H1 (cell line): ENCODE measurements at regions not wholly inside any gene's neighbourhood (a gene's known extent, or its start where the extent isn't known, plus 50 kb on each side); places are given as distances from the start of the nearest gene placed in this dataset.

ENCODE experiments used
- CTCF ChIA-PET: fragments of 300-600 bp; sonication (Branson Sonifier 250); formaldehyde crosslinking; loops from one replicate; lab custom pipeline; 2021; ENCODE audit not compliant: partially characterized antibody; lab: Charles Lee
- POLR2A ChIA-PET: fragments of 300-600 bp; sonication (Branson Sonifier 250); formaldehyde crosslinking; loops from one replicate; lab custom pipeline; 2021; ENCODE audit warnings: inconsistent platforms; ENCODE audit not compliant: partially characterized antibody; lab: Charles Lee
- DNase-seq, 2 experiments: peaks; one replicate each; pipeline versions ENCODE4 v3.0.0 to v3.0.0-alpha.2; 2010 to 2022; ENCODE audit warnings: low spot score in 2 of 2, low read depth in 1 of 2, mixed read lengths in 1 of 2
- FAIRE-seq: peaks from 2 replicates; lab custom pipeline; 2011; peaks lifted over from hg19 to GRCh38; lab: Jason Lieb, UNC
- H2AFZ ChIP-seq: 2 replicates; pipeline ENCODE4 v1.8.1; 2012; ENCODE audit warnings: low read length, inconsistent platforms
- H2AK5ac ChIP-seq: 2 replicates; pipeline ENCODE4 v1.6.1; 2013; ENCODE audit warnings: low read depth, low read length
- H2BK120ac ChIP-seq: replicated peaks from 2 replicates; pipeline ENCODE3; 2013; ENCODE audit warnings: low read depth, low read length, inconsistent platforms
- H2BK12ac ChIP-seq: 2 replicates; pipeline ENCODE4 v1.6.1; 2013; ENCODE audit warnings: low read depth, low read length
- H2BK15ac ChIP-seq: 2 replicates; pipeline ENCODE4 v1.6.1; 2013; ENCODE audit warnings: low read length
- H2BK20ac ChIP-seq: 2 replicates; pipeline ENCODE4 v1.6.1; 2013; ENCODE audit warnings: low read length
- H2BK5ac ChIP-seq: 2 replicates; pipeline ENCODE4 v1.6.1; 2013; ENCODE audit warnings: low read depth, low read length
- H3K14ac ChIP-seq: 2 replicates; pipeline ENCODE4 v1.6.1; 2013; ENCODE audit warnings: inconsistent platforms; ENCODE audit not compliant: insufficient read length
- H3K18ac ChIP-seq: 2 replicates; pipeline ENCODE4 v1.6.1; 2013; ENCODE audit warnings: low read length; ENCODE audit errors: extremely low read depth
- H3K23ac ChIP-seq: 2 replicates; pipeline ENCODE4 v1.6.1; 2013; ENCODE audit warnings: inconsistent platforms; ENCODE audit not compliant: insufficient read length
- H3K23me2 ChIP-seq: 2 replicates; pipeline ENCODE4 v1.6.1; 2013; ENCODE audit warnings: low read depth, low read length
- H3K27ac ChIP-seq: 2 replicates; pipeline ENCODE4 v1.6.1; 2011; ENCODE audit warnings: low read depth, low read length, inconsistent platforms
- H3K27me3 ChIP-seq, 4 experiments: replicated peaks in 1 of 4; 1 replicate in 1 of 4; 2 replicates in 3 of 4; pipeline versions ENCODE4 v1.6.1 to v1.8.1; 2011 to 2013; ENCODE audit warnings: low read length in 3 of 4, mild to moderate bottlenecking in 3 of 4, inconsistent platforms in 2 of 4, mixed read lengths in 2 of 4, moderate library complexity in 1 of 4; ENCODE audit not compliant: control insufficient read depth in 3 of 4, insufficient read depth in 3 of 4; ENCODE audit errors: extremely low read depth in 1 of 4
- H3K36me3 ChIP-seq, 4 experiments: 2 replicates each; pipeline versions ENCODE4 v1.6.1 to v1.8.1; 2011 to 2013; ENCODE audit warnings: mild to moderate bottlenecking in 4 of 4, low read length in 3 of 4, moderate library complexity in 2 of 4, control low read depth in 1 of 4, inconsistent platforms in 1 of 4; ENCODE audit not compliant: insufficient read depth in 4 of 4, control insufficient read depth in 2 of 4
- H3K4ac ChIP-seq: replicated peaks from 2 replicates; pipeline ENCODE3; 2013; ENCODE audit warnings: low read length, low read depth, mixed read lengths, inconsistent platforms; ENCODE audit not compliant: insufficient read length
- H3K4me1 ChIP-seq, 4 experiments: replicated peaks in 1 of 4; 1 replicate in 1 of 4; 2 replicates in 3 of 4; pipeline versions ENCODE4 v1.6.1 to v1.8.1; 2011 to 2013; ENCODE audit warnings: low read length in 3 of 4, inconsistent platforms in 2 of 4, mixed read lengths in 1 of 4; ENCODE audit not compliant: insufficient read depth in 4 of 4, control insufficient read depth in 3 of 4
- H3K4me2 ChIP-seq, 2 experiments: 2 replicates each; pipeline versions ENCODE4 v1.6.1 to v1.8.1; 2011 to 2013; ENCODE audit warnings: low read depth in 2 of 2, low read length in 2 of 2, control low read depth in 1 of 2, inconsistent platforms in 1 of 2, mild to moderate bottlenecking in 1 of 2; ENCODE audit not compliant: insufficient read depth in 1 of 2
- H3K4me3 ChIP-seq, 4 experiments: fragments of 200-600, 300-600 bp in 1 of 4; sonication (generic), shearing (Covaris generic), sonication (Bioruptor Twin) in 1 of 4; 2 replicates each; pipeline versions ENCODE4 v1.5.1 to v1.8.1; 2011 to 2016; ENCODE audit warnings: low read length in 4 of 4, low read depth in 3 of 4, control low read depth in 2 of 4, inconsistent platforms in 2 of 4, mild to moderate bottlenecking in 2 of 4, mixed read lengths in 1 of 4, moderate library complexity in 1 of 4; ENCODE audit not compliant: insufficient read depth in 2 of 4; ENCODE audit errors: extremely low read depth in 1 of 4
- H3K56ac ChIP-seq: replicated peaks from 2 replicates; pipeline ENCODE3; 2013; ENCODE audit warnings: low read depth, mild to moderate bottlenecking, mixed read lengths, low read length, inconsistent platforms; ENCODE audit not compliant: insufficient read length
- H3K79me1 ChIP-seq: 2 replicates; pipeline ENCODE4 v1.6.1; 2013; ENCODE audit warnings: low read depth, low read length, control low read depth
- H3K79me2 ChIP-seq, 2 experiments: 2 replicates each; pipeline versions ENCODE4 v1.6.1 to v1.8.1; 2012 to 2013; ENCODE audit warnings: low read length in 2 of 2, mild to moderate bottlenecking in 2 of 2, inconsistent platforms in 1 of 2; ENCODE audit not compliant: insufficient read depth in 2 of 2, control insufficient read depth in 1 of 2
- H3K9ac ChIP-seq, 4 experiments: replicated peaks in 1 of 4; 1 replicate in 1 of 4; 2 replicates in 3 of 4; pipeline versions ENCODE4 v1.6.1 to v1.8.1; 2011 to 2013; ENCODE audit warnings: low read depth in 3 of 4, low read length in 3 of 4, control low read depth in 2 of 4, mild to moderate bottlenecking in 2 of 4, moderate library complexity in 2 of 4, inconsistent platforms in 1 of 4; ENCODE audit errors: extremely low read depth in 1 of 4
- H3K9me3 ChIP-seq, 2 experiments: 2 replicates each; pipeline versions ENCODE4 v1.6.1 to v1.8.1; 2012 to 2013; ENCODE audit warnings: mild to moderate bottlenecking in 2 of 2, moderate library complexity in 2 of 2, control low read depth in 1 of 2, inconsistent platforms in 1 of 2, low read depth in 1 of 2, low read length in 1 of 2, mixed read lengths in 1 of 2; ENCODE audit not compliant: insufficient read depth in 2 of 2
- H4K20me1 ChIP-seq, 2 experiments: replicated peaks in 1 of 2; 2 replicates each; pipeline versions ENCODE3 to v1.8.1; 2011 to 2013; ENCODE audit warnings: inconsistent platforms in 2 of 2, low read length in 2 of 2, mild to moderate bottlenecking in 1 of 2; ENCODE audit not compliant: insufficient read depth in 2 of 2, control insufficient read depth in 1 of 2
- H4K5ac ChIP-seq: 2 replicates; pipeline ENCODE4 v1.6.1; 2013; ENCODE audit warnings: low read length, low read depth, mixed read lengths, inconsistent platforms; ENCODE audit not compliant: insufficient read length
- H4K8ac ChIP-seq: 2 replicates; pipeline ENCODE4 v1.8.0; 2013; ENCODE audit warnings: mild to moderate bottlenecking, moderate library complexity, low read length, inconsistent platforms; ENCODE audit not compliant: insufficient read depth; ENCODE audit errors: extremely low read depth
- H4K91ac ChIP-seq: replicated peaks from 2 replicates; pipeline ENCODE3; 2013; ENCODE audit warnings: low read length, mixed read lengths, inconsistent platforms; ENCODE audit not compliant: insufficient read length
- BACH1 ChIP-seq: IDR thresholded peaks from 2 replicates; pipeline ENCODE4 v1.6.1; 2012; ENCODE audit warnings: low read length, improper control_type of control experiment
- CHD2 ChIP-seq: IDR thresholded peaks from 2 replicates; pipeline ENCODE4 v1.6.1; 2012; ENCODE audit warnings: low read length, improper control_type of control experiment
- FOSL1 ChIP-seq: IDR thresholded peaks from 2 replicates; pipeline ENCODE4 v1.6.1; 2011; ENCODE audit warnings: mild to moderate bottlenecking, low read depth, low read length, moderate library complexity; ENCODE audit not compliant: insufficient read depth
- PHF8 ChIP-seq: fragments of 200-600 bp; sonication (generic); conservative IDR thresholded peaks from 2 replicates; pipeline ENCODE4 v1.7.1; 2012; ENCODE audit warnings: low read depth, mild to moderate bottlenecking, inconsistent platforms, low read length, moderate library complexity
- POLR2AphosphoS5 ChIP-seq: IDR thresholded peaks from 2 replicates; pipeline ENCODE4 v1.6.1; 2011; ENCODE audit warnings: low read depth, low read length
- RBBP5 ChIP-seq: IDR thresholded peaks from 2 replicates; pipeline ENCODE4 v1.7.1; 2012; ENCODE audit warnings: low read depth, mild to moderate bottlenecking, inconsistent platforms, low read length, moderate library complexity, borderline replicate concordance
- RNF2 ChIP-seq: fragments of 200-900, 300-1000 bp; sonication (generic); IDR thresholded peaks from 2 replicates; pipeline ENCODE4 v1.7.1; 2016; ENCODE audit warnings: borderline replicate concordance, low read depth, mild to moderate bottlenecking, antibody characterized with exemption, low read length; ENCODE audit not compliant: poor library complexity, severe bottlenecking; ENCODE audit errors: missing control alignments
- SIN3A ChIP-seq, 2 experiments: IDR thresholded peaks in 1 of 2; conservative IDR thresholded peaks in 1 of 2; 2 replicates each; pipeline ENCODE4 v1.6.1; 2011 to 2012; ENCODE audit warnings: low read length in 2 of 2, improper control_type of control experiment in 1 of 2, low read depth in 1 of 2, mild to moderate bottlenecking in 1 of 2
- SP1 ChIP-seq: IDR thresholded peaks from 2 replicates; pipeline ENCODE4 v1.6.1; 2011; ENCODE audit warnings: low read depth, low read length
- TAF1 ChIP-seq: IDR thresholded peaks from 2 replicates; pipeline ENCODE4 v1.6.1; 2011; ENCODE audit warnings: mild to moderate bottlenecking, low read depth, low read length
- TEAD4 ChIP-seq: IDR thresholded peaks from 2 replicates; pipeline ENCODE4 v1.6.1; 2012; ENCODE audit warnings: low read depth, low read length, inconsistent platforms, mixed read lengths
- WGBS, 2 experiments: shearing (Covaris generic) in 1 of 2; methylation state at CpG; one replicate each; pipeline versions ENCODE4 v1.1.6 to v1.1.7; 2013 to 2015; ENCODE audit warnings: low lambda C conversion rate in 2 of 2, mixed read lengths in 2 of 2, inconsistent platforms in 1 of 2, low coverage in 1 of 2, missing lambda C conversion rate in 1 of 2; ENCODE audit not compliant: insufficient replicate concordance in 2 of 2, insufficient coverage in 1 of 2, insufficient read length in 1 of 2; ENCODE audit errors: extremely low coverage in 1 of 2, missing lambda C conversion rate in 1 of 2; 5-methylcytosine and 5-hydroxymethylcytosine counted together
- TF ChIP-seq, protein P1 (sequence below): IDR thresholded peaks from 2 replicates; pipeline ENCODE4 v1.6.1; 2012; ENCODE audit warnings: low read length, inconsistent platforms

DNA sequence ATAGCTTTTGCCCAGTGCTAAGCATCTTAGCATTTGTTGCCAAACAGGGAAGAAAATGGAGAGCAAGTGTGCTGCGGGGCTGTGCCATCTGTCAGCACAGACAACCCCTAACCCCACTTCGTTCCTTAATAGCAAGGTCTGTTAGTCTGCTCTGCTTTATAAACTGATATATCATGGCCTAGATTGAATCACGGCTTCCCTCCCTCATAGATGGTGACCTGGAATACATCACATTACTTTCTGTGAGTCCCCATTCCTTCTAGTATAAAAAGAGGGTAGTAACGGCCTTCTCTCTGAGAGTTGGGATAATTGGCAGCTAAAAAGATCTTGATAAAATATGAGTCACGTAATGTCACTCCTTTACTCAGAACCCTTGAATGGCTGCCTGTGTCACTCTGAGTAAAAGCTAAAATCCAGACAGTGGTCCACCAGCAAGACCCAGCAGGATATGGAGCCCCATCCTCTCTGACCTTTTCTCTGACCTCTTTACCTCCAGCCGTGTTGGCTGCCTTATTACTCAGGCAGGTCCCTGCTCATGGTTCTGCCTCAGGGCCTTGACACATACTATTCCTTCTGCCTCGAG, 151.7 kb downstream of the DLEU7 start:
- Histone ChIP-seq H3K27ac (no peak overlapping the region), H4K5ac (no peak overlapping the region), H3K14ac (no peak overlapping the region), H3K4ac (no peak overlapping the region), H2AFZ (no peak overlapping the region), H3K23me2 (no peaks in the 10 kb centered on the region), H2BK20ac (no peak overlapping the region), H3K23ac (no peak overlapping the region), H3K79me1 (no peaks in the 10 kb centered on the region), H3K9ac (no peak overlapping the region), H3K9me3 (no peaks in the 10 kb centered on the region), H3K4me1 (peaks cover 0 to 7% (median under 1%) of the 10 kb centered on the region in 4 experiments; a peak in 2 of 7 replicates), H2BK15ac (no peak overlapping the region), H3K56ac (no peak overlapping the region), H2BK120ac (no peak overlapping the region), H3K36me3 (no peaks in the 10 kb centered on the region), H2AK5ac (no peak overlapping the region), H3K79me2 (no peaks in the 10 kb centered on the region), H4K91ac (no peak overlapping the region), H2BK12ac (no peak overlapping the region), H3K4me3 (no peak overlapping the region), H2BK5ac (no peak overlapping the region), H4K8ac (no peak overlapping the region), H3K18ac (no peak overlapping the region), H3K27me3 (no peaks in the 10 kb centered on the region), H4K20me1 (no peaks in the 10 kb centered on the region), H3K4me2 (no peak overlapping the region)
- ChIA-PET POLR2A (interaction anchor here (2.9 kb wide), 1 partner anchor 9 kb away, joined by 8 read pairs; no protein-coding TSS in a partner anchor), CTCF (interaction anchor here (0.5 to 1.1 kb wide), 3 partner anchors 9 to 173 kb away, joined by 3 to 4 read pairs (median 3); no protein-coding TSS in a partner anchor)
- DNase-seq (no peak), FAIRE-seq (no peak)
- 87% methylated on average over 7 of the region's 7 CpGs; no CpG with 5 or more reads in 1 of the 2 experiments for WGBS, 2 experiments
- TF ChIP-seq RBBP5 (no peak), TAF1 (no peak), FOSL1 (no peak), PHF8 (no peak), BACH1 (no peak), RNF2 (no peak), SP1 (no peak), TEAD4 (no peak), POLR2AphosphoS5 (no peak), SIN3A (conservative IDR thresholded peaks at IDR 0.05 in 1 of 2, IDR thresholded peaks at IDR 0.05 in 1 of 2; ENCODE audit: low read depth in 1 of 2, low read length in 2 of 2) (no peak), CHD2 (no peak)
- TF ChIP-seq, protein P1, sequence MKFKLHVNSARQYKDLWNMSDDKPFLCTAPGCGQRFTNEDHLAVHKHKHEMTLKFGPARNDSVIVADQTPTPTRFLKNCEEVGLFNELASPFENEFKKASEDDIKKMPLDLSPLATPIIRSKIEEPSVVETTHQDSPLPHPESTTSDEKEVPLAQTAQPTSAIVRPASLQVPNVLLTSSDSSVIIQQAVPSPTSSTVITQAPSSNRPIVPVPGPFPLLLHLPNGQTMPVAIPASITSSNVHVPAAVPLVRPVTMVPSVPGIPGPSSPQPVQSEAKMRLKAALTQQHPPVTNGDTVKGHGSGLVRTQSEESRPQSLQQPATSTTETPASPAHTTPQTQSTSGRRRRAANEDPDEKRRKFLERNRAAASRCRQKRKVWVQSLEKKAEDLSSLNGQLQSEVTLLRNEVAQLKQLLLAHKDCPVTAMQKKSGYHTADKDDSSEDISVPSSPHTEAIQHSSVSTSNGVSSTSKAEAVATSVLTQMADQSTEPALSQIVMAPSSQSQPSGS: no peak
